ENCODE measurements at regions not wholly inside any gene's neighbourhood (a gene's known extent, or its start where the extent isn't known, plus 50 kb on each side); places are given as distances from the start of the nearest gene placed in this dataset.

- TF ChIP-seq CTCF (conservative IDR thresholded peaks at IDR 0.05) (no peak), EZH2 (IDR thresholded peaks at IDR 0.05; ENCODE audit: low read depth) (no peak)
Observed at GRCh38 chr2:6495466-6495865, 370.2 kb downstream of the CMPK2 start.

All from PC-9 (cell line).